GM18505 (cell line): ENCODE measurements at regions not wholly inside any gene's neighbourhood (a gene's known extent, or its start where the extent isn't known, plus 50 kb on each side); places are given as distances from the start of the nearest gene placed in this dataset.
"Not testable (repeated sequence)": the region's sequence is repeated elsewhere in the genome, so short reads cannot be mapped to it uniquely, and the experiment has no call there.

ENCODE experiments used
- ATAC-seq: cut with Tn5 transposase; IDR thresholded peaks from one replicate; pipeline ENCODE4 v1.9.1; 2021; ENCODE audit not compliant: unreplicated experiment
- POLR2A ChIP-seq: IDR thresholded peaks from 4 replicates; pipeline ENCODE4 v1.6.1; 2011; ENCODE audit warnings: borderline replicate concordance; ENCODE audit not compliant: insufficient read depth, insufficient read length; ENCODE audit errors: extremely low read depth

GRCh38 chr5:112570708-112571444 lies 151.8 kb upstream of the EPB41L4A start:
- no peak for TF ChIP-seq POLR2A
- no peak for ATAC-seq

- no peak for ATAC-seq
- TF ChIP-seq POLR2A, result no peak
Observed at GRCh38 chr5:112573441-112573840, 154.4 kb upstream of the EPB41L4A start.

GRCh38 chr5:112574536-112574935 lies 155.5 kb upstream of the EPB41L4A start:
- ATAC-seq, result no peak
- TF ChIP-seq POLR2A, result no peak

GRCh38 chr5:112576298-112576925 lies 157.3 kb upstream of the EPB41L4A start:
- ATAC-seq, result no peak
- no peak for TF ChIP-seq POLR2A

GRCh38 chr5:112579599-112580170 lies 158.0 kb upstream of the APC start:
- TF ChIP-seq POLR2A, result no peak
- no peak for ATAC-seq

- no peak for ATAC-seq
- no peak for TF ChIP-seq POLR2A
Observed at GRCh38 chr5:112581811-112582320, 155.8 kb upstream of the APC start.

GRCh38 chr5:112583166-112583565 lies 154.5 kb upstream of the APC start:
- TF ChIP-seq POLR2A, result no peak
- no peak for ATAC-seq

- no peak for ATAC-seq
- TF ChIP-seq POLR2A, result no peak
Observed at GRCh38 chr5:112584781-112585180, 152.9 kb upstream of the APC start.

GRCh38 chr5:112586596-112587062 lies 151.1 kb upstream of the APC start:
- ATAC-seq, result no peak
- no peak for TF ChIP-seq POLR2A

- not testable (repeated sequence) for ATAC-seq
Observed at GRCh38 chr5:112590858-112591257, 146.8 kb upstream of the APC start.

- ATAC-seq, result no peak
Observed at GRCh38 chr5:112594095-112594850, 143.4 kb upstream of the APC start.

GRCh38 chr5:112594941-112595340 lies 142.7 kb upstream of the APC start:
- ATAC-seq, result no peak
- TF ChIP-seq POLR2A, result no peak

More at GRCh38 chr5:112594095-112594850, 143.4 kb upstream of the APC start:
- TF ChIP-seq POLR2A, result no peak

- no peak for ATAC-seq
Observed at GRCh38 chr5:112597831-112598230, 139.9 kb upstream of the APC start.

GRCh38 chr5:112600510-112600909 lies 137.2 kb upstream of the APC start:
- ATAC-seq, result not testable (repeated sequence)

More at GRCh38 chr5:112597831-112598230, 139.9 kb upstream of the APC start:
- no peak for TF ChIP-seq POLR2A
